ENCODE measurements at regions not wholly inside any gene's neighbourhood (a gene's known extent, or its start where the extent isn't known, plus 50 kb on each side); places are given as distances from the start of the nearest gene placed in this dataset.
"Not testable (repeated sequence)": the region's sequence is repeated elsewhere in the genome, so short reads cannot be mapped to it uniquely, and the experiment has no call there.

DNA sequence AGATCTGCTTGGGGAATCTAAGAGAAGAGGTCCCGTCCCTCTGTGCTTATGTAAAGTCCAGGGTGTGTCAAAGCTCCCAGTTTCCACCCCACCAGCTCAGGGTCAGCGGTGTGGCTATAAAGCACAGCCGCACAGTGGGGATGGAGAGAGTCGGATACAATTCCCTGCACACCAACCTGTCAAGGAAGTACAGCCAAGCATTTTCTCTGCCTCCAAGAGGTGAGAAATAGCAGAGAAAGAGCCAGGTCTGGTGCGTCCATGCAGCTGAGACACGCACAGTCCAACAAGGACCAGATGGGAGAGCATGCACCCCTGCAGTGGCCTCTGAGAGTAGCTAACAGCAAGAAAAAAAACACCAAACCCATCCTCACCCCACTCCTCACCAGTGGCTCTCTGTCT, 61.3 kb upstream of the WAC start:
- no peak overlapping the region for H3K9ac ChIP-seq (ENCODE audit: insufficient read length, low read depth)
- H3K4me1 ChIP-seq (ENCODE audit: insufficient read depth, insufficient read length), result peaks cover 9% of the 10 kb centered on the region
- TF ChIP-seq YY1 (IDR thresholded peaks at IDR 0.05; ENCODE audit: insufficient read depth, insufficient read length) (no peak), ZNF274 (IDR thresholded peaks at IDR 0.05; ENCODE audit: low read depth, low read length) (no peak)
- no peaks in the 10 kb centered on the region for H3K36me3 ChIP-seq (ENCODE audit: insufficient read depth, insufficient read length, low read length)
- no peak for DNase-seq (ENCODE audit: low read depth, low spot score)
- no peaks in the 10 kb centered on the region for H3K27me3 ChIP-seq (ENCODE audit: insufficient read depth, insufficient read length)
- no peaks in the 10 kb centered on the region for H3K9me3 ChIP-seq (ENCODE audit: insufficient read depth, low read length)
- H3K4me3 ChIP-seq (ENCODE audit: insufficient read length, low read depth), result no peak overlapping the region

GRCh38 chr10:28478646-28479045, 54.3 kb upstream of the WAC start:
- DNase-seq (ENCODE audit: low read depth, low spot score), result no peak
- no peak overlapping the region for H3K4me3 ChIP-seq (ENCODE audit: insufficient read length, low read depth)
- no peaks in the 10 kb centered on the region for H3K4me1 ChIP-seq (ENCODE audit: insufficient read depth, insufficient read length)
- no peak overlapping the region for H3K9ac ChIP-seq (ENCODE audit: insufficient read length, low read depth)
- peaks cover 4% of the 10 kb centered on the region; the same call in 1 of the 2 replicates for H3K9me3 ChIP-seq (ENCODE audit: insufficient read depth, low read length)
- no peaks in the 10 kb centered on the region for H3K36me3 ChIP-seq (ENCODE audit: insufficient read depth, insufficient read length, low read length)
- no peaks in the 10 kb centered on the region for H3K27me3 ChIP-seq (ENCODE audit: insufficient read depth, insufficient read length)
- TF ChIP-seq YY1 (IDR thresholded peaks at IDR 0.05; ENCODE audit: insufficient read depth, insufficient read length) (no peak), SUZ12 (IDR thresholded peaks at IDR 0.05; ENCODE audit: extremely low read depth, insufficient read depth, insufficient read length) (no peak), ZNF274 (IDR thresholded peaks at IDR 0.05; ENCODE audit: low read depth, low read length) (no peak)

- no peak overlapping the region for H3K4me3 ChIP-seq (ENCODE audit: insufficient read length, low read depth)
- DNase-seq (ENCODE audit: low read depth, low spot score), result no peak
- H3K9ac ChIP-seq (ENCODE audit: insufficient read length, low read depth), result peak overlapping the region; percentile 5
- no peaks in the 10 kb centered on the region for H3K27me3 ChIP-seq (ENCODE audit: insufficient read depth, insufficient read length)
- no peaks in the 10 kb centered on the region for H3K36me3 ChIP-seq (ENCODE audit: insufficient read depth, insufficient read length, low read length)
- no peak for TF ChIP-seq ZNF274 (IDR thresholded peaks at IDR 0.05; ENCODE audit: low read depth, low read length)
- TF ChIP-seq YY1 (IDR thresholded peaks at IDR 0.05; ENCODE audit: insufficient read depth, insufficient read length), result no peak
- TF ChIP-seq SUZ12 (IDR thresholded peaks at IDR 0.05; ENCODE audit: extremely low read depth, insufficient read depth, insufficient read length), result no peak
- peaks cover 4% of the 10 kb centered on the region; the same call in 1 of the 2 replicates for H3K9me3 ChIP-seq (ENCODE audit: insufficient read depth, low read length)
- no peaks in the 10 kb centered on the region for H3K4me1 ChIP-seq (ENCODE audit: insufficient read depth, insufficient read length)
Measured at GRCh38 chr10:28479425-28479865, 53.5 kb upstream of the WAC start.

DNA sequence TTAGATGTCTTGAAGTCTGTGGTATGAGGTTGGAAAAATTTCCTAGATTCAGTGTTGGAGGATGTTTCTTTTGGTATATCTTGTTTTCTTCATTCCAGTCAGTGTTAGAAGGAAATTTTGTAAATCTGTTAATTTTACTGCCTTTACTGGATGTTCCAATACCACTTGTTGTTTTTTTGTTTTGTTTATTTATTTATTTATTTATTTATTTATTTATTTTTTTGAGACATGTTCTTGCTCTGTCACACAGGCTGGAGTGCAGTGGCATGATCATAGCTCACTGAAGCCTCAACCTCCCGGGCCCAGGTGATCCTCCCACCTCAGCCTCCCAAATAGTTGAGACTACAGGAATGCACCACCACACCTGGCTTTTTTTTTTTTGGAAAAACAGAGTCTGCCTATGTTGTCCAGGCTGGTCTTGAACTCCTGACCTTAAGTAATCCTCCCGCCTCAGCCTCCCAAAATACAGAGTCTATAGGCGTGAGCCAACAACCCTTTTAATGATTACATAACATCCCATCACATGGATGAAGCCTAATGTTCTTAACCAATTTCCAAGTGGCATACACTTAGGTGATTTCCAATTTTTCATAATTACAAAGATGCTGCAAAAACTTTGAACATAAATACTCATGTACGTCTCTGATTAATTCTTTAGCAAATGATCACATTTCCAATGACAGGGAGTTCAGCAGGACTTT, 52.8 kb upstream of the WAC start:
- no peak for TF ChIP-seq YY1 (IDR thresholded peaks at IDR 0.05; ENCODE audit: insufficient read depth, insufficient read length)
- no peak for TF ChIP-seq ZNF274 (IDR thresholded peaks at IDR 0.05; ENCODE audit: low read depth, low read length)
- TF ChIP-seq SUZ12 (IDR thresholded peaks at IDR 0.05; ENCODE audit: extremely low read depth, insufficient read depth, insufficient read length), result no peak
- Histone ChIP-seq H3K36me3 (ENCODE audit: insufficient read depth, insufficient read length, low read length) (no peaks in the 10 kb centered on the region), H3K4me3 (ENCODE audit: insufficient read length, low read depth) (no peak overlapping the region), H3K27me3 (ENCODE audit: insufficient read depth, insufficient read length) (no peaks in the 10 kb centered on the region), H3K4me1 (ENCODE audit: insufficient read depth, insufficient read length) (no peaks in the 10 kb centered on the region), H3K9me3 (ENCODE audit: insufficient read depth, low read length) (peaks cover 4% of the 10 kb centered on the region; the same call in 1 of the 2 replicates), H3K9ac (ENCODE audit: insufficient read length, low read depth) (no peak overlapping the region)
- DNase-seq (ENCODE audit: low read depth, low spot score), result no peak

- no peaks in the 10 kb centered on the region for H3K4me1 ChIP-seq (ENCODE audit: insufficient read depth, insufficient read length)
- H3K9ac ChIP-seq (ENCODE audit: insufficient read length, low read depth), result no peak overlapping the region
- no peak overlapping the region for H3K4me3 ChIP-seq (ENCODE audit: insufficient read length, low read depth)
- no peaks in the 10 kb centered on the region for H3K27me3 ChIP-seq (ENCODE audit: insufficient read depth, insufficient read length)
- H3K36me3 ChIP-seq (ENCODE audit: insufficient read depth, insufficient read length, low read length), result no peaks in the 10 kb centered on the region
- DNase-seq (ENCODE audit: low read depth, low spot score), result no peak
- TF ChIP-seq SUZ12 (IDR thresholded peaks at IDR 0.05; ENCODE audit: extremely low read depth, insufficient read depth, insufficient read length), result no peak
- no peak for TF ChIP-seq YY1 (IDR thresholded peaks at IDR 0.05; ENCODE audit: insufficient read depth, insufficient read length)
- TF ChIP-seq ZNF274 (IDR thresholded peaks at IDR 0.05; ENCODE audit: low read depth, low read length), result no peak
- H3K9me3 ChIP-seq (ENCODE audit: insufficient read depth, low read length), result peaks cover 4% of the 10 kb centered on the region; the same call in 1 of the 2 replicates
Measured at GRCh38 chr10:28480628-28480965, 52.3 kb upstream of the WAC start.

DNA sequence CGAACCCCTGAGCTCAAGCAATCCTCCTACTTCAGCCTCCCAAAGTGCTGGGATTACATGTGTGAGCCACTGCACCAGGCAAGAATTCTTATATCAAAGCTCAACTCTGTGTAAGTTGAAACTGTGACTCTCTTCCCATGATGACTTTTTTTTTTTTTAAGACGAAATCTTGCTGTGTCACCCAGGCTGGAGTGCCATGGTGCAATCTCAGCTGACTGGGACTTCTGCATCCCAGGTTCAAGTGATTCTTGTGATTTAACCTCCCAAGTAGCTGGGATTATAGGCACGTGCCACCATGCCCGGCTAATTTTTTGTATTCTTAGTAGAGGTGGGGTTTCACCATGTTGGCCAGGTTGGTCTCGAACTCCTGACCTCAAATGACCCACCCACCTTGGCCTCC, 51.6 kb upstream of the WAC start:
- not testable (repeated sequence) for H3K36me3 ChIP-seq (ENCODE audit: insufficient read depth, insufficient read length, low read length); H3K4me3 ChIP-seq (ENCODE audit: insufficient read length, low read depth); H3K9me3 ChIP-seq (ENCODE audit: insufficient read depth, low read length); DNase-seq (ENCODE audit: low read depth, low spot score); H3K4me1 ChIP-seq (ENCODE audit: insufficient read depth, insufficient read length); H3K9ac ChIP-seq (ENCODE audit: insufficient read length, low read depth); H3K27me3 ChIP-seq (ENCODE audit: insufficient read depth, insufficient read length)

DNA sequence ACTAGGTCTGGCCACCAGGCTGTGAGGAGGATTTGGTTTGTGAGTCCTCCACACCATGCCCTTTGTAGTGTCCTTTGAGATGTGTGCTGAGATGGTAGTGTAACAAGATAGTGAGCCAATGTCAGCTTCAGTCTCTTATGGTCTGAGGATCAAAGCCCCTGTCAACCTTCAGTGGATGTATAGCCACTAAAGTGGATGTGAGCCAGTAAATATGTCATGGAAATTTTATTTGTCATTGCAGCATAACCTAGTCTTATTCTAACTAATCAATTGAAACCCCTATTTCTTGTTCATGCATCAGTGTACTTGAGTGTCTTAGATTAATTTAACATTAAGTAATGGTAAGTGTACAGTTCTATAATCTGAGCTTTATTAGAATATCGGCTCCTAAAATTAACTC, 51.0 kb upstream of the WAC start:
- Histone ChIP-seq H3K9me3 (ENCODE audit: insufficient read depth, low read length) (peaks cover 4% of the 10 kb centered on the region; the same call in 1 of the 2 replicates), H3K4me1 (ENCODE audit: insufficient read depth, insufficient read length) (no peaks in the 10 kb centered on the region), H3K27me3 (ENCODE audit: insufficient read depth, insufficient read length) (no peaks in the 10 kb centered on the region), H3K9ac (ENCODE audit: insufficient read length, low read depth) (no peak overlapping the region), H3K4me3 (ENCODE audit: insufficient read length, low read depth) (no peak overlapping the region), H3K36me3 (ENCODE audit: insufficient read depth, insufficient read length, low read length) (no peaks in the 10 kb centered on the region)
- DNase-seq (ENCODE audit: low read depth, low spot score), result no peak
- TF ChIP-seq SUZ12 (IDR thresholded peaks at IDR 0.05; ENCODE audit: extremely low read depth, insufficient read depth, insufficient read length) (no peak), YY1 (IDR thresholded peaks at IDR 0.05; ENCODE audit: insufficient read depth, insufficient read length) (no peak), ZNF274 (IDR thresholded peaks at IDR 0.05; ENCODE audit: low read depth, low read length) (no peak)
